ENCODE measurements at regions not wholly inside any gene's neighbourhood (a gene's known extent, or its start where the extent isn't known, plus 50 kb on each side); places are given as distances from the start of the nearest gene placed in this dataset.

GRCh38 chr16:75810342-75810741 lies 84.1 kb upstream of the CPHXL start:
- TF ChIP-seq EZH2phosphoT487 (IDR thresholded peaks at IDR 0.05; ENCODE audit: borderline replicate concordance, low read depth, low read length): no peak
- TF ChIP-seq CTCF (conservative IDR thresholded peaks at IDR 0.05; ENCODE audit: low read length): no peak
